Uterus (tissue), 3 donors: ENCODE measurements at regions not wholly inside any gene's neighbourhood (a gene's known extent, or its start where the extent isn't known, plus 50 kb on each side); places are given as distances from the start of the nearest gene placed in this dataset.

ENCODE experiments used
- DNase-seq, 2 donors: peaks; one replicate each; pipeline ENCODE4 v3.0.0-alpha.2; 2019 to 2020
- H3K27ac ChIP-seq, 2 donors: fragments of 200-600 bp; sonication (generic); 1 replicate in 1 of 2; 2 replicates in 1 of 2; pipeline ENCODE4 v1.5.1; 2016 to 2018
- H3K27me3 ChIP-seq, 2 donors: fragments of 200-600 bp; sonication (generic); one replicate each; pipeline ENCODE4 v1.5.1; 2018 to 2019; ENCODE audit warnings: control low read depth in 1 of 2
- H3K36me3 ChIP-seq, 2 donors: fragments of 200-600 bp; sonication (generic); one replicate each; pipeline ENCODE4 v1.5.1; 2019; ENCODE audit warnings: control low read depth in 1 of 2
- H3K4me1 ChIP-seq, 2 donors: fragments of 200-600 bp; sonication (generic); one replicate each; pipeline ENCODE4 v1.5.1; 2018 to 2019; ENCODE audit warnings: control low read depth in 1 of 2
- H3K4me3 ChIP-seq, 2 donors: fragments of 200-600 bp; sonication (generic); 1 replicate in 1 of 2; 2 replicates in 1 of 2; pipeline ENCODE4 v1.5.1; 2018 to 2019; ENCODE audit warnings: mild to moderate bottlenecking in 1 of 2
- H3K9me3 ChIP-seq, 2 donors: fragments of 200-600 bp; sonication (generic); one replicate each; pipeline ENCODE4 v1.5.1; 2019; ENCODE audit warnings: control low read depth in 1 of 2
- POLR2A ChIP-seq, 2 donors: fragments of 450-650 bp; IDR thresholded peaks; one replicate each; pipeline ENCODE4 v1.6.1; 2016; ENCODE audit warnings: antibody characterized with exemption in 2 of 2, mild to moderate bottlenecking in 1 of 2, moderate library complexity in 1 of 2
- intact Hi-C: fragments of 100-400 bp; cut with DNase I; formaldehyde crosslinking; loops from one replicate; pipeline ENCODE4 v1.15.1; 2023; ENCODE audit warnings: low total_unique reads
- TF ChIP-seq, protein P1 (sequence below), 4 experiments: fragments of 200-600 bp in 2 of 4; fragments of 450-650 bp in 2 of 4; sonication (generic) in 2 of 4; IDR thresholded peaks; one replicate each; pipeline ENCODE4 v1.5.1; 2016 to 2019; ENCODE audit warnings: antibody characterized with exemption in 4 of 4, mild to moderate bottlenecking in 2 of 4, moderate library complexity in 1 of 4
- donor health status: DM: yes; HTN: yes; CAD: no.

DNA sequence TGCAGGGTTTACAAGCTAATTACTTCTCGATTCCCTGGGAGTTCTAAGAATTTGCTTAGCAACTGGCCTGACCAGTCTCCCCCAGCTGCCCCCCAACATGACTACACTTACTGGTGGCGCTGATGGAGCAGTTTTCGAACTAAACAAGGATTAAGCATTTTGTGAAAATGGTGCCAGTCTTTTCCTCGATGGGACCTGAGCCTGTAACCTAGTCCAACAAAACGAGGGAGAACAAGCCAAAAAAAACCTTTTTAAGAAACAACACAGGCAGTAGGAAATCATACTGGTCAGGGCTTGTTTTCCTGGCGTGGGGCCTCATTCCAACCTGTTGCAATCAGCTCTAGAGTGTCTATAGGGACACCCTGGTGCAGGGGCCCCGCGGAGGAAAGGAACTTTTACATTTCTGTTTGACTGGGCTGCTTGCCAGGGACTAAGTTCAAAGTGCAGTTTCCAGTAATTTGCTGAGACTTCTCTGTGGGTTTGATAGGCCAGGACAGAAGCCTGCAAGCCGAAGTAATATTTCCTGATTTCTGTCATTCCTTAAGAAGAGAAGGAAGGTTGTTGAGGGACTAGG is 158.7 kb downstream of the SPRY1 start:
- no peak for TF ChIP-seq POLR2A (IDR thresholded peaks at IDR 0.05)
- TF ChIP-seq, protein P1, sequence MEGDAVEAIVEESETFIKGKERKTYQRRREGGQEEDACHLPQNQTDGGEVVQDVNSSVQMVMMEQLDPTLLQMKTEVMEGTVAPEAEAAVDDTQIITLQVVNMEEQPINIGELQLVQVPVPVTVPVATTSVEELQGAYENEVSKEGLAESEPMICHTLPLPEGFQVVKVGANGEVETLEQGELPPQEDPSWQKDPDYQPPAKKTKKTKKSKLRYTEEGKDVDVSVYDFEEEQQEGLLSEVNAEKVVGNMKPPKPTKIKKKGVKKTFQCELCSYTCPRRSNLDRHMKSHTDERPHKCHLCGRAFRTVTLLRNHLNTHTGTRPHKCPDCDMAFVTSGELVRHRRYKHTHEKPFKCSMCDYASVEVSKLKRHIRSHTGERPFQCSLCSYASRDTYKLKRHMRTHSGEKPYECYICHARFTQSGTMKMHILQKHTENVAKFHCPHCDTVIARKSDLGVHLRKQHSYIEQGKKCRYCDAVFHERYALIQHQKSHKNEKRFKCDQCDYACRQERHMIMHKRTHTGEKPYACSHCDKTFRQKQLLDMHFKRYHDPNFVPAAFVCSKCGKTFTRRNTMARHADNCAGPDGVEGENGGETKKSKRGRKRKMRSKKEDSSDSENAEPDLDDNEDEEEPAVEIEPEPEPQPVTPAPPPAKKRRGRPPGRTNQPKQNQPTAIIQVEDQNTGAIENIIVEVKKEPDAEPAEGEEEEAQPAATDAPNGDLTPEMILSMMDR (IDR thresholded peaks at IDR 0.05) = no peak
- Histone ChIP-seq H3K27me3 (no peaks in the 10 kb centered on the region), H3K4me3 (no peak overlapping the region), H3K4me1 (peaks cover 0 to 15% of the 10 kb centered on the region in 2 donors), H3K27ac (peak overlapping the region; percentile 56 to 74), H3K9me3 (no peaks in the 10 kb centered on the region), H3K36me3 (no peaks in the 10 kb centered on the region)
- DNase-seq = peak; percentile 81 to 85
- intact Hi-C loops = no loop called here

DNA sequence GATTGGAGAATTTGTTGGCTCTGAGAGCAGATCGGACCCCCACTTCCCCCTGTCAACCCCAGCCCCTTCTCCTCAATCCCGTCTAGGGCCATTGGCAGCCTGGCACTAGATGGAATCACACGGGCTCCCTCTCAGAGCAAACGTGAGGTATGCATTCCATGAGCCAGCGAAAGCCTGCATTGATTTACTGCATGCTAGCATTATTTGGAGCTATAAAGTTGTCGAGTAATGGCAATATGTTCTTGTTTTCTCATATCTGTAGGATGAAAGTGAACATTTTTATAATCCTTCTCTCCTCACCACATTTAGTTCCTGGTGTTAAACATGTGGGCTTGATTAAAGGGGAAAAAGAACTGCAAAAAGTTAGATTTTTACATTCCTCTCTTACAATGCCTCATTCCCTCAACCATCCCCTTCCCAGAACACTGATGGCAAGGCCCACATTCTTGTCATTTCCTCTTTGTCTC is 159.2 kb downstream of the SPRY1 start:
- no peaks in the 10 kb centered on the region for H3K36me3 ChIP-seq
- peak in 1 of 2 donors; percentile 25 for DNase-seq
- no peaks in the 10 kb centered on the region for H3K9me3 ChIP-seq
- TF ChIP-seq POLR2A (IDR thresholded peaks at IDR 0.05) = no peak
- TF ChIP-seq, protein P1 (IDR thresholded peaks at IDR 0.05) = no peak
- intact Hi-C loops = no loop called here
- H3K4me1 ChIP-seq = peaks cover 0 to 15% of the 10 kb centered on the region in 2 donors
- H3K4me3 ChIP-seq = no peak overlapping the region
- H3K27ac ChIP-seq = peak overlapping the region; percentile 56 to 74
- H3K27me3 ChIP-seq = no peaks in the 10 kb centered on the region

DNA sequence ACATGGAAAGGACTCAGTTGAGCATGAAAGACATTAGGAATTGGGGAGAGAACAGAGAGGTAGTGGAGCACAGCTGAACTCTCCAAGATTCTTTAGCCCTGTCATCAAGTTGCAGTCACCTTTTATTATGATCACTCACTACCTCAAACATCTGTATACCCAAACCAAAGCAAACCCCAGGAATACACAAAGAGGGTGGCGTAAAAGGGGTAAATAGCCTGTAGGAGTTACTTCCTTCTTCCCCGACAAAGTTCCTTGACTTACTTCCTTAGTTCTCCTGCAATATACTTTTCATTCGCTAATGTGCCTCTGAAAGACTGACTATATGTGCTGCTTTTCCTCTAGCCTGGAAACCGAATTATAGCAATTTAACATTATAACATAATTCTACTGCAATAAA is 159.9 kb downstream of the SPRY1 start:
- no peaks in the 10 kb centered on the region for H3K36me3 ChIP-seq
- intact Hi-C loops = no loop called here

DNA sequence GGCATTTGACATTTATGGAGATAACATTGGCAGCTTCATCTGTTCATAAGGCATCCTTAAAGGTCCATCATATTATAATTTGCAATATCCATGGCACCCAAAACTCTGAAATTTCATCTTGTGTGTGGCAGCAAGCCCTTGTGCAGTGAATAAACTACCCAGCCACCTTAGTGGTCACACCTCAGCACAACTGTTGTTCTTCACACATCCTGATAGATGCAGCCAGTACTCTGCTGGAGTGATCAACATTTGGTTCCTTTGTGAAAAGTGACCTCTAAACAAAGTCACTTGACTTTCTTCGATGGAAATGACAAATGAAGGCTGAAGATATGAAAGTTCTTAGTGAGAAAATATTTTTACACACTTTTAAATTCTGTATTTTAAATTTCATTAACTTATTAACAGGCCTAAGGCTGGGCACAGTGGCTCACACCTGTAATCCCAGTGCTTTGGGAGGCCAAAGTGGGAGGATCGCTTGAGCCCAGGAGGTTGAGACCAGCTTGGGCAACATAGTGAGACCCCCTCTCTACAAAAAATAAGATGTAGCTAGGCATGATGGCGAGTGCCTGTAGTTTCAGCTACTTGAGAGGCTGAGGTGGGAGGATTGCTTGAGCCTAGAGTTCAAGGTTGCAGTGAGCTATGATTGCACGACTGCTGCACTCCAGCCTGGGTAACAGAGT is 161.4 kb downstream of the SPRY1 start:
- Histone ChIP-seq H3K9me3 (no peaks in the 10 kb centered on the region), H3K36me3 (no peaks in the 10 kb centered on the region), H3K27ac (no peak overlapping the region), H3K4me3 (no peak overlapping the region), H3K27me3 (no peaks in the 10 kb centered on the region), H3K4me1 (peaks cover 0 to 15% of the 10 kb centered on the region in 2 donors)
- intact Hi-C loops = no loop called here
- DNase-seq = no peak
- TF ChIP-seq, protein P1 (IDR thresholded peaks at IDR 0.05) = no peak
- no peak for TF ChIP-seq POLR2A (IDR thresholded peaks at IDR 0.05)

More for the DNA sequence above, 159.9 kb downstream of the SPRY1 start:
- TF ChIP-seq POLR2A (IDR thresholded peaks at IDR 0.05) = no peak
- TF ChIP-seq, protein P1 (IDR thresholded peaks at IDR 0.05) = no peak
- H3K4me1 ChIP-seq = peaks cover 0 to 15% of the 10 kb centered on the region in 2 donors
- H3K27ac ChIP-seq = peak overlapping the region in 1 of 2 donors; percentile 1
- H3K27me3 ChIP-seq = no peaks in the 10 kb centered on the region
- no peaks in the 10 kb centered on the region for H3K9me3 ChIP-seq
- no peak overlapping the region for H3K4me3 ChIP-seq
- DNase-seq = no peak

DNA sequence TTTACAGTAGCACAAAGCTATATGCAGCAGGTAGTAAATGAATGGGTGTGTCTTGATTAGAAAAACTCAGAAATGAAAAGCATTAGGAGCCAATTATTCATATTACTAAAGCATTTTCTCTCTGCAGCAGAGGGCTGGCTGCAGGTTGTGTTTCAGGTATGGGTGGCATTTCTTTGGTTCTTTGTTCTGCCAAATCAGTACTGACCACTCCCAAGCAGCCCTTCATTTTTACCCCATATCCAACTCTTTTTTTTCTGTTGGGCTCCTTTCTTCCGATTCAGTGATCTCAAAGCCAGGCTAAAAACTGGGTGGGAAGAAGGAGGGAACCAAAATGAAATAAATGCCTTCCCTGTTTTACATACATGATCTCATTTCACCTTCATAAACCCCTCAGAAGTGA is 162.3 kb downstream of the SPRY1 start:
- DNase-seq = no peak
- TF ChIP-seq POLR2A (IDR thresholded peaks at IDR 0.05) = no peak
- TF ChIP-seq, protein P1 (IDR thresholded peaks at IDR 0.05) = no peak
- Histone ChIP-seq H3K36me3 (no peaks in the 10 kb centered on the region), H3K27ac (no peak overlapping the region), H3K4me3 (no peak overlapping the region), H3K4me1 (peaks cover 0 to 15% of the 10 kb centered on the region in 2 donors), H3K27me3 (no peaks in the 10 kb centered on the region), H3K9me3 (no peaks in the 10 kb centered on the region)
- intact Hi-C loops = no loop called here
